ENCODE measurements at regions not wholly inside any gene's neighbourhood (a gene's known extent, or its start where the extent isn't known, plus 50 kb on each side); places are given as distances from the start of the nearest gene placed in this dataset.

GRCh38 chr11:116072601-116073410 is 568.6 kb upstream of the CADM1 start:
- no peak for DNase-seq
- no peak for TF ChIP-seq CTCF (IDR thresholded peaks at IDR 0.05; ENCODE audit: borderline replicate concordance, extremely low read depth, insufficient read depth)
- no peaks in the 10 kb centered on the region for H3K27me3 ChIP-seq (ENCODE audit: control insufficient read depth, insufficient read depth, low read length)
- no peak for FAIRE-seq
- no peaks in the 10 kb centered on the region for H3K9me3 ChIP-seq (ENCODE audit: control insufficient read depth in 2 of 3, insufficient read depth in 1 of 3, low read length in 3 of 3)
- no peaks in the 10 kb centered on the region for H3K4me1 ChIP-seq (ENCODE audit: control insufficient read depth in 2 of 3, insufficient read depth in 2 of 3, low read depth in 1 of 3, low read length in 3 of 3)
- H3K36me3 ChIP-seq (ENCODE audit: control insufficient read depth in 2 of 3, insufficient read depth in 3 of 3, low read length in 3 of 3): no peaks in the 10 kb centered on the region
- no peak overlapping the region for H3K27ac ChIP-seq (ENCODE audit: low read depth in 2 of 2, low read length in 2 of 2)
- intact Hi-C loops (cut with DNase I): no loop called here
- H3K9ac ChIP-seq (ENCODE audit: low read length in 3 of 3): no peak overlapping the region
- H3K4me3 ChIP-seq (ENCODE audit: low read length in 3 of 3): no peak overlapping the region

- Histone ChIP-seq H3K27me3 (ENCODE audit: control insufficient read depth, insufficient read depth, low read length) (no peaks in the 10 kb centered on the region), H3K4me3 (ENCODE audit: low read length in 3 of 3) (no peak overlapping the region), H3K4me1 (ENCODE audit: control insufficient read depth in 2 of 3, insufficient read depth in 2 of 3, low read depth in 1 of 3, low read length in 3 of 3) (no peaks in the 10 kb centered on the region), H3K27ac (ENCODE audit: low read depth in 2 of 2, low read length in 2 of 2) (no peak overlapping the region), H3K9me3 (ENCODE audit: control insufficient read depth in 2 of 3, insufficient read depth in 1 of 3, low read length in 3 of 3) (no peaks in the 10 kb centered on the region), H3K9ac (ENCODE audit: low read length in 3 of 3) (no peak overlapping the region), H3K36me3 (ENCODE audit: control insufficient read depth in 2 of 3, insufficient read depth in 3 of 3, low read length in 3 of 3) (no peaks in the 10 kb centered on the region)
- TF ChIP-seq CTCF (IDR thresholded peaks at IDR 0.05; ENCODE audit: borderline replicate concordance, extremely low read depth, insufficient read depth): no peak
- DNase-seq: no peak
- intact Hi-C loops (cut with DNase I): no loop called here
- no peak for FAIRE-seq
Measured at GRCh38 chr11:116072133-116072532, 567.9 kb upstream of the CADM1 start.

GRCh38 chr11:116071241-116071640 is 567.0 kb upstream of the CADM1 start:
- H3K4me3 ChIP-seq (ENCODE audit: low read length in 3 of 3): no peak overlapping the region
- DNase-seq (no peak), FAIRE-seq (no peak)
- H3K27ac ChIP-seq (ENCODE audit: low read depth in 2 of 2, low read length in 2 of 2): no peak overlapping the region
- H3K4me1 ChIP-seq (ENCODE audit: control insufficient read depth in 2 of 3, insufficient read depth in 2 of 3, low read depth in 1 of 3, low read length in 3 of 3): no peaks in the 10 kb centered on the region
- no peaks in the 10 kb centered on the region for H3K36me3 ChIP-seq (ENCODE audit: control insufficient read depth in 2 of 3, insufficient read depth in 3 of 3, low read length in 3 of 3)
- no peak for TF ChIP-seq CTCF (IDR thresholded peaks at IDR 0.05; ENCODE audit: borderline replicate concordance, extremely low read depth, insufficient read depth)
- intact Hi-C loops (cut with DNase I): no loop called here
- no peaks in the 10 kb centered on the region for H3K27me3 ChIP-seq (ENCODE audit: control insufficient read depth, insufficient read depth, low read length)
- H3K9ac ChIP-seq (ENCODE audit: low read length in 3 of 3): no peak overlapping the region
- H3K9me3 ChIP-seq (ENCODE audit: control insufficient read depth in 2 of 3, insufficient read depth in 1 of 3, low read length in 3 of 3): no peaks in the 10 kb centered on the region
